K562 (cell line): ENCODE measurements at regions not wholly inside any gene's neighbourhood (a gene's known extent, or its start where the extent isn't known, plus 50 kb on each side); places are given as distances from the start of the nearest gene placed in this dataset.

Source experiments
- ATAC-seq: fragments of 200-7000 bp; cut with Tn5 transposase; 3 replicates; pipeline ENCODE4 v1.9.1; 2020; ENCODE audit warnings: moderate library complexity
- BruUV-seq: library from RNA; stranded (reverse); fragments of 400-500 nt; replicated peaks from 2 replicates; lab custom pipeline; 2021; lab: Mats Ljungman, UMichigan
- CTCF ChIA-PET: fragments of 300-600 bp; formaldehyde crosslinking; extraction: SDS; loops from one replicate; lab custom pipeline; 2021; ENCODE audit warnings: low intra/inter-chr PET ratio; lab: Yijun Ruan, JAX
- POLR2A ChIA-PET: fragments of 300-600, 350-650 bp; sonication (Branson Sonifier 250); formaldehyde crosslinking; extraction: SDS; loops from one replicate; lab custom pipeline; 2021; ENCODE audit warnings: antibody characterized with exemption, inconsistent platforms; lab: Yijun Ruan, JAX
- DNase-seq, 4 experiments: peaks; one replicate each; pipeline versions ENCODE4 v3.0.0 to v3.0.0-alpha.2; 2011 to 2018; ENCODE audit warnings: low spot score in 3 of 4, mixed read lengths in 3 of 4; ENCODE audit errors: extremely low read depth in 1 of 4
- FAIRE-seq: peaks from 2 replicates; lab custom pipeline; 2011; peaks lifted over from hg19 to GRCh38; lab: Jason Lieb, UNC
- H2AFZ ChIP-seq: 2 replicates; pipeline ENCODE4 v1.6.0; 2011; ENCODE audit warnings: low read depth, low read length, control low read depth, inconsistent platforms
- H3K27ac ChIP-seq: fragments of 200-600 bp; 3 replicates; pipeline ENCODE4 v1.8.0; 2011; ENCODE audit warnings: low read depth, mild to moderate bottlenecking, control low read depth, inconsistent platforms, low read length, moderate library complexity, mixed read lengths; ENCODE audit errors: extremely low read depth
- H3K27me3 ChIP-seq, 2 experiments: fragments of 300-600 bp in 1 of 2; 2 replicates in 1 of 2; 3 replicates in 1 of 2; pipeline versions ENCODE4 v1.6.0 to v1.8.0; 2011; ENCODE audit warnings: inconsistent platforms in 2 of 2, low read length in 2 of 2, mild to moderate bottlenecking in 1 of 2, mixed read lengths in 1 of 2, moderate library complexity in 1 of 2; ENCODE audit not compliant: control insufficient read depth in 2 of 2, insufficient read depth in 2 of 2
- H3K36me3 ChIP-seq: fragments of 300-600 bp; 3 replicates; pipeline ENCODE4 v1.8.0; 2011; ENCODE audit warnings: mild to moderate bottlenecking, low read length, inconsistent platforms; ENCODE audit not compliant: control insufficient read depth, insufficient read depth
- H3K4me1 ChIP-seq, 2 experiments: fragments of 200-600 bp in 1 of 2; replicated peaks in 1 of 2; 2 replicates in 1 of 2; 3 replicates in 1 of 2; pipeline versions ENCODE4 v1.5.1 to v1.8.0; 2011; ENCODE audit warnings: inconsistent platforms in 2 of 2, low read length in 2 of 2, mild to moderate bottlenecking in 1 of 2, mixed read lengths in 1 of 2, moderate library complexity in 1 of 2; ENCODE audit not compliant: control insufficient read depth in 2 of 2, insufficient read depth in 2 of 2
- H3K4me2 ChIP-seq: 2 replicates; pipeline ENCODE4 v1.6.1; 2011; ENCODE audit warnings: low read length, control low read depth, inconsistent platforms, mixed read lengths; ENCODE audit not compliant: insufficient read depth
- H3K4me3 ChIP-seq: fragments of 200-600 bp; sonication (generic), shearing (Covaris generic); 2 replicates; pipeline ENCODE4 v1.5.1; 2016; ENCODE audit warnings: control low read depth, inconsistent platforms
- H3K79me2 ChIP-seq: fragments of 200-600 bp; 3 replicates; pipeline ENCODE4 v1.8.0; 2011; ENCODE audit warnings: low read length, inconsistent platforms; ENCODE audit not compliant: control insufficient read depth, insufficient read depth
- H3K9ac ChIP-seq, 2 experiments: 2 replicates each; pipeline versions ENCODE4 v1.6.0 to v1.6.1; 2011; ENCODE audit warnings: low read depth in 2 of 2, low read length in 2 of 2, control low read depth in 1 of 2, inconsistent platforms in 1 of 2, mild to moderate bottlenecking in 1 of 2, mixed read lengths in 1 of 2; ENCODE audit not compliant: insufficient read depth in 1 of 2
- H3K9me1 ChIP-seq: one replicate; pipeline ENCODE4 v1.6.0; 2011; ENCODE audit warnings: inconsistent platforms, mild to moderate bottlenecking, low read length, moderate library complexity; ENCODE audit not compliant: control insufficient read depth, insufficient read depth
- H3K9me3 ChIP-seq: replicated peaks from 2 replicates; pipeline ENCODE4 v1.5.1; 2011; ENCODE audit warnings: low read depth, low read length, inconsistent platforms; ENCODE audit not compliant: control insufficient read depth, insufficient read depth
- H4K20me1 ChIP-seq: replicated peaks from 2 replicates; pipeline ENCODE4 v1.6.1; 2011; ENCODE audit warnings: low read length, inconsistent platforms, mixed read lengths; ENCODE audit not compliant: control insufficient read depth, insufficient read depth
- CEBPG ChIP-seq, 3 experiments: fragments of 200-800 bp in 1 of 3; sonication (Bioruptor generic) in 1 of 3; sonication (generic) in 1 of 3; formaldehyde crosslinking in 1 of 3; IDR thresholded peaks in 2 of 3; conservative IDR thresholded peaks in 1 of 3; 2 replicates each; pipeline versions ENCODE4 v1.6.1 to v1.8.0; 2016 to 2022; ENCODE audit warnings: missing compliant biosample characterization in 2 of 3, missing genetic modification characterization in 2 of 3, mild to moderate bottlenecking in 1 of 3, missing genetic modification reagents in 1 of 3
- FOSL1 ChIP-seq: fragments of 200-800 bp; sonication (Bioruptor generic); conservative IDR thresholded peaks from 2 replicates; pipeline ENCODE4 v1.6.1; 2016; ENCODE audit warnings: missing genetic modification characterization, missing compliant biosample characterization
- HDGF ChIP-seq: fragments of 450-650 bp; IDR thresholded peaks from 2 replicates; pipeline ENCODE4 v1.6.1; 2016
- MXI1 ChIP-seq: IDR thresholded peaks from 2 replicates; pipeline ENCODE4 v1.6.1; 2011; ENCODE audit warnings: low read depth, mild to moderate bottlenecking, improper control_type of control experiment, low read length
- MYNN ChIP-seq, 2 experiments: sonication (generic); formaldehyde crosslinking in 1 of 2; IDR thresholded peaks; 2 replicates each; pipeline versions ENCODE4 v1.5.0 to v1.6.1; 2016 to 2020; ENCODE audit warnings: antibody characterized with exemption in 1 of 2, missing genetic modification reagents in 1 of 2
- NR3C1 ChIP-seq: sonication (generic); formaldehyde crosslinking; IDR thresholded peaks from 2 replicates; pipeline ENCODE4 v1.8.1; 2022; ENCODE audit warnings: missing genetic modification reagents
- PPARD ChIP-seq: fragments of 250-450 bp; sonication (Bioruptor Pico); IDR thresholded peaks from 2 replicates; pipeline ENCODE4 v1.8.0; 2022; ENCODE audit warnings: inconsistent platforms, mild to moderate bottlenecking, moderate library complexity
- RFX7 ChIP-seq: fragments of 250-450 bp; sonication (Bioruptor Pico); IDR thresholded peaks from 2 replicates; pipeline ENCODE4 v1.5.1; 2021; ENCODE audit warnings: mild to moderate bottlenecking
- TSC22D4 ChIP-seq: fragments of 450-650 bp; IDR thresholded peaks from 2 replicates; pipeline ENCODE4 v1.6.1; 2016; ENCODE audit warnings: missing genetic modification characterization, missing biosample characterization, control low read depth
- ZNF24 ChIP-seq: fragments of 450-650 bp; IDR thresholded peaks from 2 replicates; pipeline ENCODE4 v1.6.1; 2016
- ZNF644 ChIP-seq: fragments of 200-800 bp; sonication (Bioruptor generic); IDR thresholded peaks from 2 replicates; pipeline ENCODE4 v1.6.1; 2016; ENCODE audit warnings: low read depth, missing genetic modification characterization, missing compliant biosample characterization
- WGBS: fragments of 100-300 bp; shearing (Covaris generic); methylation state at CpG from one replicate; pipeline ENCODE4 v1.1.6; 2016; ENCODE audit warnings: low coverage, mixed read lengths; ENCODE audit not compliant: insufficient coverage; ENCODE audit errors: missing lambda C conversion rate; 5-methylcytosine and 5-hydroxymethylcytosine counted together
- in situ Hi-C: fragments of 300-500 bp; cut with MboI; formaldehyde crosslinking; loops from 4 replicates; pipeline ENCODE4 v1.15.0; 2018; ENCODE audit warnings: inconsistent platforms, mixed read lengths
- intact Hi-C: fragments of 100-400 bp; cut with micrococcal nuclease; formaldehyde crosslinking; loops from 2 replicates; pipeline ENCODE4 v1.14.2; 2022
- TF ChIP-seq, protein P1 (sequence below): fragments of 250-450 bp; sonication (Bioruptor Pico); IDR thresholded peaks from 2 replicates; pipeline ENCODE4 v1.4.0; 2020; ENCODE audit warnings: mild to moderate bottlenecking, moderate library complexity
- TF ChIP-seq, protein P2 (sequence below): fragments of 250-450 bp; sonication (Bioruptor Pico); IDR thresholded peaks from 2 replicates; pipeline ENCODE4 v1.8.0; 2021; ENCODE audit warnings: moderate library complexity, mild to moderate bottlenecking, inconsistent platforms
- TF ChIP-seq, protein P3 (sequence below): fragments of 250-450 bp; sonication (Bioruptor Pico); IDR thresholded peaks from 2 replicates; pipeline ENCODE4 v1.5.1; 2021; ENCODE audit warnings: mild to moderate bottlenecking
- TF ChIP-seq, protein P4 (sequence below), 2 experiments: fragments of 450-650 bp; conservative IDR thresholded peaks; 2 replicates each; pipeline ENCODE4 v1.6.1; 2017; ENCODE audit warnings: mild to moderate bottlenecking in 2 of 2, moderate library complexity in 2 of 2

GRCh38 chr17:70588003-70588402, 418.7 kb downstream of the KCNJ2 start:
- TF ChIP-seq FOSL1 (tag) (no peak), NR3C1 (CRISPR knock-in tag) (no peak), MXI1 (no peak), HDGF (no peak), RFX7 (CRISPR knock-in tag) (no peak), ZNF24 (no peak), TSC22D4 (tag) (no peak), ZNF644 (no peak), CEBPG (CRISPR knock-in tag; IDR thresholded peaks at IDR 0.05) (no peak), CEBPG (tag; conservative IDR thresholded peaks at IDR 0.05 in 1 of 2, IDR thresholded peaks at IDR 0.05 in 1 of 2) (no peak), PPARD (CRISPR knock-in tag) (no peak), MYNN (IDR thresholded peaks at IDR 0.05) (no peak), MYNN (CRISPR knock-in tag; IDR thresholded peaks at IDR 0.05) (no peak)
- TF ChIP-seq, protein P1, sequence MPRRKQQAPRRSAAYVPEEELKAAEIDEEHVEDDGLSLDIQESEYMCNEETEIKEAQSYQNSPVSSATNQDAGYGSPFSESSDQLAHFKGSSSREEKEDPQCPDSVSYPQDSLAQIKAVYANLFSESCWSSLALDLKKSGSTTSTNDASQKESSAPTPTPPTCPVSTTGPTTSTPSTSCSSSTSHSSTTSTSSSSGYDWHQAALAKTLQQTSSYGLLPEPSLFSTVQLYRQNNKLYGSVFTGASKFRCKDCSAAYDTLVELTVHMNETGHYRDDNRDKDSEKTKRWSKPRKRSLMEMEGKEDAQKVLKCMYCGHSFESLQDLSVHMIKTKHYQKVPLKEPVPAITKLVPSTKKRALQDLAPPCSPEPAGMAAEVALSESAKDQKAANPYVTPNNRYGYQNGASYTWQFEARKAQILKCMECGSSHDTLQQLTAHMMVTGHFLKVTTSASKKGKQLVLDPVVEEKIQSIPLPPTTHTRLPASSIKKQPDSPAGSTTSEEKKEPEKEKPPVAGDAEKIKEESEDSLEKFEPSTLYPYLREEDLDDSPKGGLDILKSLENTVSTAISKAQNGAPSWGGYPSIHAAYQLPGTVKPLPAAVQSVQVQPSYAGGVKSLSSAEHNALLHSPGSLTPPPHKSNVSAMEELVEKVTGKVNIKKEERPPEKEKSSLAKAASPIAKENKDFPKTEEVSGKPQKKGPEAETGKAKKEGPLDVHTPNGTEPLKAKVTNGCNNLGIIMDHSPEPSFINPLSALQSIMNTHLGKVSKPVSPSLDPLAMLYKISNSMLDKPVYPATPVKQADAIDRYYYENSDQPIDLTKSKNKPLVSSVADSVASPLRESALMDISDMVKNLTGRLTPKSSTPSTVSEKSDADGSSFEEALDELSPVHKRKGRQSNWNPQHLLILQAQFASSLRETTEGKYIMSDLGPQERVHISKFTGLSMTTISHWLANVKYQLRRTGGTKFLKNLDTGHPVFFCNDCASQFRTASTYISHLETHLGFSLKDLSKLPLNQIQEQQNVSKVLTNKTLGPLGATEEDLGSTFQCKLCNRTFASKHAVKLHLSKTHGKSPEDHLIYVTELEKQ (CRISPR knock-in tag): no peak
- TF ChIP-seq, protein P2, sequence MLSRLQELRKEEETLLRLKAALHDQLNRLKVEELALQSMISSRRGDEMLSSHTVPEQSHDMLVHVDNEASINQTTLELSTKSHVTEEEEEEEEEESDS (CRISPR knock-in tag): no peak
- TF ChIP-seq, protein P3, sequence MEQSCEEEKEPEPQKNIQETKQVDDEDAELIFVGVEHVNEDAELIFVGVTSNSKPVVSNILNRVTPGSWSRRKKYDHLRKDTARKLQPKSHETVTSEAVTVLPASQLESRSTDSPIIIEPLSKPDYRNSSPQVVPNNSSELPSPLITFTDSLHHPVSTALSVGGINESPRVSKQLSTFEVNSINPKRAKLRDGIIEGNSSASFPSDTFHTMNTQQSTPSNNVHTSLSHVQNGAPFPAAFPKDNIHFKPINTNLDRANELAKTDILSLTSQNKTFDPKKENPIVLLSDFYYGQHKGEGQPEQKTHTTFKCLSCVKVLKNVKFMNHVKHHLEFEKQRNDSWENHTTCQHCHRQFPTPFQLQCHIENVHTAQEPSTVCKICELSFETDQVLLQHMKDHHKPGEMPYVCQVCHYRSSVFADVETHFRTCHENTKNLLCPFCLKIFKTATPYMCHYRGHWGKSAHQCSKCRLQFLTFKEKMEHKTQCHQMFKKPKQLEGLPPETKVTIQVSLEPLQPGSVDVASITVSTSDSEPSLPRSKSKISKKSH (CRISPR knock-in tag): no peak
- TF ChIP-seq, protein P4, sequence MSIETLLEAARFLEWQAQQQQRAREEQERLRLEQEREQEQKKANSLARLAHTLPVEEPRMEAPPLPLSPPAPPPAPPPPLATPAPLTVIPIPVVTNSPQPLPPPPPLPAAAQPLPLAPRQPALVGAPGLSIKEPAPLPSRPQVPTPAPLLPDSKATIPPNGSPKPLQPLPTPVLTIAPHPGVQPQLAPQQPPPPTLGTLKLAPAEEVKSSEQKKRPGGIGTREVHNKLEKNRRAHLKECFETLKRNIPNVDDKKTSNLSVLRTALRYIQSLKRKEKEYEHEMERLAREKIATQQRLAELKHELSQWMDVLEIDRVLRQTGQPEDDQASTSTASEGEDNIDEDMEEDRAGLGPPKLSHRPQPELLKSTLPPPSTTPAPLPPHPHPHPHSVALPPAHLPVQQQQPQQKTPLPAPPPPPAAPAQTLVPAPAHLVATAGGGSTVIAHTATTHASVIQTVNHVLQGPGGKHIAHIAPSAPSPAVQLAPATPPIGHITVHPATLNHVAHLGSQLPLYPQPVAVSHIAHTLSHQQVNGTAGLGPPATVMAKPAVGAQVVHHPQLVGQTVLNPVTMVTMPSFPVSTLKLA (conservative IDR thresholded peaks at IDR 0.05): no peak
- in situ Hi-C loops (no loop called here), intact Hi-C loops (no loop called here)
- Histone ChIP-seq H3K4me3 (no peak overlapping the region), H3K9me3 (no peaks in the 10 kb centered on the region; the same call in 1 of the 2 replicates), H3K79me2 (no peaks in the 10 kb centered on the region), H3K9ac (no peak overlapping the region), H3K9me1 (no peaks in the 10 kb centered on the region), H3K27ac (no peak overlapping the region), H2AFZ (no peak overlapping the region), H4K20me1 (no peaks in the 10 kb centered on the region), H3K4me2 (no peak overlapping the region), H3K4me1 (no peaks in the 10 kb centered on the region), H3K36me3 (no peaks in the 10 kb centered on the region), H3K27me3 (no peaks in the 10 kb centered on the region)
- DNase-seq (no peak), FAIRE-seq (no peak), ATAC-seq (no peak)
- WGBS: 0% methylated on average over 2 of the region's 2 CpGs
- ChIA-PET CTCF (no interaction called here), POLR2A (no interaction called here)
- BruUV-seq: no TSS peak
